ENCODE measurements at regions not wholly inside any gene's neighbourhood (a gene's known extent, or its start where the extent isn't known, plus 50 kb on each side); places are given as distances from the start of the nearest gene placed in this dataset.

- 92 to 95% methylated on average over 2 of the region's 2 CpGs for whole genome bisulfite sequencing, 2 donors
- no peak overlapping the region for H3K4me3 ChIP-seq (ENCODE audit: low read depth, poor library complexity, severe bottlenecking)
- DNase-seq (ENCODE audit: low spot score in 2 of 2) = no peak
- intact Hi-C loops (cut with DNase I; ENCODE audit: low total_unique reads) = loop anchor here (5.0 kb wide), 1 partner anchor 1678 kb away; no protein-coding TSS in a partner anchor
- no peak for TF ChIP-seq CTCF (IDR thresholded peaks at IDR 0.05)
- TF ChIP-seq POLR2A (IDR thresholded peaks at IDR 0.05) = no peak
These were observed 1217.0 kb downstream of the RAPGEF2 start for GRCh38 chr4:160319868-160320260.

- TF ChIP-seq CTCF (IDR thresholded peaks at IDR 0.05) = no peak
- no peak overlapping the region for H3K4me3 ChIP-seq (ENCODE audit: low read depth, poor library complexity, severe bottlenecking)
- DNase-seq (ENCODE audit: low spot score in 2 of 2) = no peak
- 72% methylated on average over 5 of the region's 5 CpGs for WGBS, 2 donors
- intact Hi-C loops (cut with DNase I; ENCODE audit: low total_unique reads) = no loop called here
These were observed 1223.2 kb downstream of the RAPGEF2 start for GRCh38 chr4:160326110-160326509.

GRCh38 chr4:160347197-160347596, 1244.3 kb downstream of the RAPGEF2 start:
- TF ChIP-seq POLR2A (IDR thresholded peaks at IDR 0.05) = no peak
- no peak for TF ChIP-seq CTCF (IDR thresholded peaks at IDR 0.05)
- no peak overlapping the region for H3K4me3 ChIP-seq (ENCODE audit: low read depth, poor library complexity, severe bottlenecking)
- intact Hi-C loops (cut with DNase I; ENCODE audit: low total_unique reads) = no loop called here
- no peak for DNase-seq (ENCODE audit: low spot score in 2 of 2)

- WGBS, 2 donors = 55 to 59% methylated on average over 6 of the region's 6 CpGs
- intact Hi-C loops (cut with DNase I; ENCODE audit: low total_unique reads) = no loop called here
- DNase-seq (ENCODE audit: low spot score in 2 of 2) = no peak
- TF ChIP-seq POLR2A (IDR thresholded peaks at IDR 0.05) = no peak
- no peak for TF ChIP-seq CTCF (IDR thresholded peaks at IDR 0.05)
- no peak overlapping the region for H3K4me3 ChIP-seq (ENCODE audit: low read depth, poor library complexity, severe bottlenecking)
These were observed 1248.1 kb downstream of the RAPGEF2 start for GRCh38 chr4:160350944-160351343.

GRCh38 chr4:160352637-160353036, 1249.8 kb downstream of the RAPGEF2 start:
- WGBS, 2 donors = 48 to 57% methylated on average over 2 of the region's 2 CpGs
- no peak overlapping the region for H3K4me3 ChIP-seq (ENCODE audit: low read depth, poor library complexity, severe bottlenecking)
- no peak for DNase-seq (ENCODE audit: low spot score in 2 of 2)
- intact Hi-C loops (cut with DNase I; ENCODE audit: low total_unique reads) = no loop called here
- TF ChIP-seq POLR2A (IDR thresholded peaks at IDR 0.05) (no peak), CTCF (IDR thresholded peaks at IDR 0.05) (no peak)

GRCh38 chr4:160353548-160353947, 1250.7 kb downstream of the RAPGEF2 start:
- WGBS, 2 donors = 61 to 64% methylated on average over 5 of the region's 5 CpGs
- no peak for TF ChIP-seq POLR2A (IDR thresholded peaks at IDR 0.05)
- TF ChIP-seq CTCF (IDR thresholded peaks at IDR 0.05) = no peak
- no peak for DNase-seq (ENCODE audit: low spot score in 2 of 2)
- H3K4me3 ChIP-seq (ENCODE audit: low read depth, poor library complexity, severe bottlenecking) = no peak overlapping the region
- intact Hi-C loops (cut with DNase I; ENCODE audit: low total_unique reads) = no loop called here

Data from lower leg skin (tissue), 4 donors.